Subcutaneous abdominal adipose tissue (tissue), 5 donors: ENCODE measurements at regions not wholly inside any gene's neighbourhood (a gene's known extent, or its start where the extent isn't known, plus 50 kb on each side); places are given as distances from the start of the nearest gene placed in this dataset.
"Not testable (repeated sequence)": the region's sequence is repeated elsewhere in the genome, so short reads cannot be mapped to it uniquely, and the experiment has no call there.

Experiments
- H3K27ac ChIP-seq: one replicate; pipeline ENCODE4 v1.7.0; 2013; ENCODE audit warnings: low read depth, mild to moderate bottlenecking, inconsistent platforms, low read length, moderate library complexity
- H3K27me3 ChIP-seq, 5 donors: one replicate each; pipeline ENCODE4 v1.7.0; 2013; ENCODE audit warnings: low read length in 5 of 5, inconsistent platforms in 1 of 5; ENCODE audit not compliant: control insufficient read depth in 5 of 5, insufficient read depth in 4 of 5
- H3K36me3 ChIP-seq, 5 donors: one replicate each; pipeline ENCODE4 v1.7.0; 2013; ENCODE audit warnings: low read length in 5 of 5; ENCODE audit not compliant: control insufficient read depth in 5 of 5, insufficient read depth in 5 of 5
- H3K4me1 ChIP-seq, 5 donors: one replicate each; pipeline ENCODE4 v1.7.0; 2013; ENCODE audit warnings: low read length in 5 of 5, mild to moderate bottlenecking in 3 of 5, moderate library complexity in 1 of 5; ENCODE audit not compliant: control insufficient read depth in 5 of 5, insufficient read depth in 5 of 5
- H3K4me3 ChIP-seq, 5 donors: one replicate each; pipeline ENCODE4 v1.7.0; 2013; ENCODE audit warnings: low read length in 5 of 5, low read depth in 1 of 5
- H3K9ac ChIP-seq, 5 donors: one replicate each; pipeline ENCODE4 v1.7.0; 2013; ENCODE audit warnings: low read length in 5 of 5, mild to moderate bottlenecking in 4 of 5, moderate library complexity in 3 of 5
- H3K9me3 ChIP-seq, 5 donors: one replicate each; pipeline ENCODE4 v1.7.0; 2013; ENCODE audit warnings: low read length in 5 of 5; ENCODE audit not compliant: control insufficient read depth in 5 of 5
- donor health status: healthy.
- donor health status: healthy.
- donor health status: healthy.
- donor health status: healthy.
- donor health status: healthy.

DNA sequence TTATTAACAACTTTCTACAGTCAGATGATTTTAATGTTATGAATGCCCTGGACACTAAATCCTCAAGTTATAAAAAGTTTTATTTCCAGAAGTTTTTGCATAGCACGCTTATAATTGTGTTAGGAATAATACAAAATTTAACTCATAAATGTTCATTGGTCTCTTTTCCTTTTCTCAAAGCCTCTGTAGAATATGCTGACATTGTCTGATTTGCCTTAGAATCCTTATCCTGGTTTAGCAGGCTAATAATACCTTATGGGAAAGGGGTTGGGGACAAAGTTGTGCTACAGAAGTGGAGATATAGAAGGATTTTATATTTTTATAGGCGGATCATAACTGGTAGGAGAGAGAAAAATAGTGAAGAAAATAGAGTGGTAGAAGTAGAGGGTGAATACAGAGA lies 1739.6 kb downstream of the OLFM4 start:
- Histone ChIP-seq H3K9me3 (no peaks in the 10 kb centered on the region), H3K9ac (no peak overlapping the region), H3K4me3 (no peak overlapping the region), H3K36me3 (no peaks in the 10 kb centered on the region), H3K27me3 (no peaks in the 10 kb centered on the region), H3K4me1 (no peaks in the 10 kb centered on the region), H3K27ac (no peak overlapping the region)

DNA sequence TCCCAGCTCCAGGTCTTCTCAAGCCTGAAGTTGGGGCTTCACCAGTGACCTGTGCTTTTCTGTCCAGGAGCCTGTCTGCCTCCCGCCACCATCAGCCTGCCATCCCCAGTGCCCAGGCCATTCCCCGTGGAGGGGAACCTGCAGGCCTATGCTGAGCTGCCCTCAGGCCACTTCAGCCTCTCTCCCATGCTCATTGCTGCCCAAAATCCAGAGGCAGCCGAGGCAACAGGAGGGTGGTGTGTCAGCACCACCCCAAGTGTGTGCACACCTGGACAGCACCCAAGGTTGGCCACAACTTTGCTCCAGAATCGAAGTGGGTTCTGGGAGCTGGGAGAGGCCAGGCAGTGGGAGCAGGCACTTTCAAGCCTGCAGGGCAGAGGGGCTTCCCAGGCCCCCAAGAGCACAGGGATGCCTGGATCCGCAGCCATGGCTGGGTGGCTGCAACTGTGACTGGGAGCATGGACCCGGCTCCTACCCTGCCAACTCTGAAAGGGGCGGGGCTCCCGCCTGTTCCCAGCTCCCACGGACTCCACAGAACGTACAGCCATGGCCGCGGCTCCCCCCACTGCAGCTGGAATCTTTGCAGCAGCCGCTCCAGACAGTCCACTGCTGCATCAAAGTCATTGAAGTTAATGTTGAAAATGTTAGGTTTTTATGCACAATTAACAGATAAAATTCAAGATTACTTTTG lies 1747.0 kb downstream of the OLFM4 start:
- Histone ChIP-seq H3K36me3 (no peaks in the 10 kb centered on the region), H3K4me1 (no peaks in the 10 kb centered on the region), H3K9me3 (peaks cover 0 to 6% (median 0%) of the 10 kb centered on the region in 5 donors), H3K9ac (no peak overlapping the region), H3K27ac (no peak overlapping the region), H3K27me3 (no peaks in the 10 kb centered on the region), H3K4me3 (no peak overlapping the region)

DNA sequence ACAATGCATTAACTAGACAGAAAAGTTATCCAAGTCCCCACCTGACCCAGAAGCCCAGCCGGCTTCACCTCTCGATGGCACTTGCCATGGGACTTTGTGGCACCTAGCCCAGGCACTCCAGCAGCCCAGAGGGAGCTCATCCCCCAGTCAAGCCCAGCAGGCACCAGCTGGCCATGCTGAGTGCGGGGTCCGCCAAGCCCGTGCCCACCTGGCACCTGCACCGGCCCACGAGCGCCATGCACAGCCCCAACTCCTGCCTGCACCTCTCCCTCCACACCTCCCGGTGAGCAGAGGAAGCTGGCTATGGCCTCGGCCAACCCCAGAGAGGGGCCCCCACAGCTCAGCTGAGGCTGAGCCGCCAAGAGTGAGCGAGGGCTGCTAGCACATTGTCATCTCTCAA lies 1759.1 kb downstream of the OLFM4 start:
- Histone ChIP-seq H3K27me3 (no peaks in the 10 kb centered on the region), H3K9me3 (peaks cover 0 to 3% (median 0%) of the 10 kb centered on the region in 5 donors), H3K4me3 (no peak overlapping the region), H3K4me1 (no peaks in the 10 kb centered on the region), H3K9ac (no peak overlapping the region), H3K36me3 (no peaks in the 10 kb centered on the region), H3K27ac (no peak overlapping the region)

DNA sequence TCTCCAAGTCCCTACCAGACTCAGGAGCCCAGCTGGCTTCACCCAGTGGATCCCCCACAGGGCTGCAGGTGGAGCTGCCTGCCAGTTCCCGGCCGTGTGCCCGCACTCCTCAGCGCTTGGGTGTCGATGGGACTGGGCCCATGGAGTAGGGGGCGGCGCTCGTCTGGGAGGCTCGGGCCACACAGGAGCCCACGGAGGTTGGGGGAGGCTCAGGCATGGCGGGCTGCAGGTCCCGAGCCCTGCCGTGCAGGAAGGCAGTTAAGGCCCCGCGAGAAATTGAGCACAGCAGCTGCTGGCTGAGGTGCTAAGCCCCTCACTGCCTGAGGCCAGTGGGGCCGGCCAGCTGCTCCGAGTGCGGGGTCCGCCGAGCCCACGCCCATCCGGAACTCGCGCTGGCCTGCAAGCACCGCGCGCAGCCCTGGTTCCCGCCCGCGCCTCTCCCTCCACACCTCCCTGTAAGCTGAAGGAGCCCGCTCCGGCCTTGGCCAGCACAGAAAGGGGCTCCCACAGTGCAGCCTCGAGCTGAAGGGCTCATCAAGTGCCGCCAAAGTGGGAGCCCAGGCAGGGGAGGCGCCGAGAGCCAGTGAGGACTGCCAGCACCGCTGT lies 1771.1 kb downstream of the OLFM4 start:
- H3K9ac ChIP-seq = no peak overlapping the region
- no peaks in the 10 kb centered on the region for H3K4me1 ChIP-seq
- H3K27ac ChIP-seq = no peak overlapping the region
- no peaks in the 10 kb centered on the region for H3K36me3 ChIP-seq
- H3K27me3 ChIP-seq = no peaks in the 10 kb centered on the region
- no peak overlapping the region for H3K4me3 ChIP-seq
- no peaks in the 10 kb centered on the region for H3K9me3 ChIP-seq

DNA sequence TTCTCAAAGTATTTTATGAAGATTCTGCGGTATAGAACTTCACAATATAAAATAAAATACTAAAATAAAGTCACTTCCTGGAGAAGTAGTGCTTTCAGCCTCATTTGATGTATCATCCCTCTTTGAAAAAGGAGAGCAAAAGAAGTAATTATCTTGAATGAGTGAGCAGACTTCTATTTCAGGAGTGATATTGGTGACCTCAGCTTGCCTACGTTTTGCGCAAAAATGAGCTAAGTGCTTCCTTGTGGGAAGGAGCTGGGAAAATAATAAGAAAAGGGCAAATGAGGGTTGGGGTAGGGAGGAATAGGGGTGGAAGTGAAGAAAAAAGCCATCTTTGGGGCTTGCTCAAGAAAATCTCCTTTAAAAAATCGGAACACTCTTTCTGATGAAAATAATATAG lies 1773.6 kb downstream of the OLFM4 start:
- Histone ChIP-seq H3K36me3 (no peaks in the 10 kb centered on the region), H3K27me3 (no peaks in the 10 kb centered on the region), H3K9me3 (no peaks in the 10 kb centered on the region), H3K4me3 (no peak overlapping the region), H3K27ac (no peak overlapping the region), H3K9ac (no peak overlapping the region), H3K4me1 (no peaks in the 10 kb centered on the region)

DNA sequence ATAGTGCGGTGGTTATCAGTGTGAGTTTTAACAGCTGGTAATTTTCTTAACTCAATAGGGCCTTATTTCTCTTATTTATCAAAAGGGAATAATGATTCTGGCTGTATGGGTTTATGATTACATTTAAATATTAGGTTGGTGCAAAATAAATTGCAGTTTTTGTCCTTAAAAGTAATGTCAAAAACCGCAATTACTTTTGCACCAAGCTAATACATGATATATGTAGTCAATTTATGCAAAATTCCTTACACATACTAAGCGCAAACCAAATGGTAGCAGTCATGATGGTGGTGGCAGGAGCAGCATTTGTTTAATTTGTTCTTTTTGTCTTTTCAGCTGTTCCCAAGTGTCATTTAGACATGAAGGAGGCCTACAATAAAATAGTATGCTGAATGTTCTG lies 1777.1 kb downstream of the OLFM4 start:
- Histone ChIP-seq H3K27me3 (no peaks in the 10 kb centered on the region), H3K36me3 (no peaks in the 10 kb centered on the region)

DNA sequence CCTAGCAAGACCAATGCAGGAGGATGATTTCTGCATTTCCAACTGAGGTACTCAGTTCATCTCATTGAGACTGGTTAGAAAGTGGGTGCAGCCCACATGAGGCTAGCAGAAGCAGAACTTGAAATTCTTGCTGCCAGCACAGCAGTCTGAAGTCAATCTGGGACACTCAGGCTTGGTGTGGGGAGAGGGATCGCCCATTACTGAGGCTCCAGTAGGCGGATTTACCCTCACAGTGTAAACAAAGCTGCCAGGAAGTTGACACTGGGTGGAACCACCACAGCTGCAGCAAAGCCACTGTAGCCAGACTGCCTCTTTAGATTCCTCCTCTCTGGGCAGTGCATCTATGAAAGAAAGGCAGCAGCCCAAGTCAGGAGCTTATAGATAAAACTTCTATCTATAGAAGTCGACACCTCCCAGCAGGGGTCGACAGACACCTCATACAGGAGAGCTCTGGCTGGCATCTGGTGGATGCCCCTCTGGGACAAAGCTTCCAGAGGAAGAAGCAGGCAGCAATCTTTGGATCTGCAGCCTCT lies 1793.4 kb downstream of the OLFM4 start:
- H3K27me3 ChIP-seq, H3K9me3 ChIP-seq, H3K36me3 ChIP-seq, H3K4me1 ChIP-seq, H3K4me3 ChIP-seq, H3K27ac ChIP-seq, H3K9ac ChIP-seq: not testable (repeated sequence)

More for the DNA sequence above, 1777.1 kb downstream of the OLFM4 start:
- Histone ChIP-seq H3K4me1 (peaks cover 0 to 5% (median 0%) of the 10 kb centered on the region in 5 donors), H3K4me3 (no peak overlapping the region), H3K27ac (no peak overlapping the region), H3K9me3 (no peaks in the 10 kb centered on the region), H3K9ac (no peak overlapping the region)

DNA sequence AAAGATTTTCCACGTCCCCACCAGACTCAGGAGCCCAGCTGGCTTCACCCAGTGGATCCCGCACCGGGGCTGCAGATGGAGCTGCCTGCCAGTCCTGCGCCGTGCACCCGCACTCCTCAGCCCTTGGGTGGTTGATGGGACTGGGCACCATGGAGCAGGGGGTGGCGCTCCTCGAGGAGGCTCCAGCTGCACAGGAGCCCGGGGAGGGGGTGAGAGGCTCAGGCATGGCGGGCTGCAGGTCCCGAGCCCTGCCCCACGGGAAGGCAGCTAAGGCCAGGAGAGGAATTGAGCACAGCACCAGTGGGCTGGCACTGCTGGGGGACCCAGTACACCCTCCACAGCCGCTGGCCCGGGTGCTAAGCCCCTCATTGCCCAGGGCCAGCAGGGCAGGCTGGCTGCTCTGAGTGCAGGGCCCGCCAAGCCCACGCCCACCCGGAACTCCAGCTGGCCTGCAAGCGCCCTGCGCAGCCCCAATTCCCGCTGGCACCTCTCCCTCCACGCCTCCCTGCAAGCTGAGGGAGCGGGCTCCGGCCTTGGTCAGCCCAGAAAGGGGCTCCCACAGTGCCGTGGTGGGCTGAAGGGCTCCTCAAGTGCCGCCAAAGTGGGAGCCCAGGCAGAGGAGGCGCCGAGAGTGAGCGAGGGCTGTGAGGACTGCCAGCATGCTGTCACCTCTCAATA lies 1800.9 kb downstream of the OLFM4 start:
- not testable (repeated sequence) for H3K36me3 ChIP-seq, H3K9ac ChIP-seq, H3K27me3 ChIP-seq

DNA sequence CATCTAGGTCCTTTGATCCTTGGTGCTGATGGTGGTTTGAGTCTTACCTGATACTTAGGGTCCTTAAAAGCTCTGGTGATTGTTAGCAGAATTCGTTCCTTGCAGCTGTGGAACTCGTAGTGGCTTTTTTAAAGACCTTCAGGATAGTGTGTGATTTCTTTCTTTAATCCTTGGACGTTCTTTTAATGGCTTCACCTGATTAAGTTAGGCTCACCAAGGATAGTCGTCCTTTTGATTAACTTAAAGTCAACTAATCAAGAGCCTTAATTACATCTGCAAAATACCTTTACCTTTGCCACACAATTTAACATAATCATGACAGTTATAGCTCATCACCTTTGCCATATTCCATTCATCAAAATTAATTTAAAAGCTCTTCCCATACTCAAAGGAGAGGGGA lies 1807.7 kb downstream of the OLFM4 start:
- H3K27ac ChIP-seq = no peak overlapping the region

More for the DNA sequence above, 1800.9 kb downstream of the OLFM4 start:
- H3K9me3 ChIP-seq, H3K4me3 ChIP-seq, H3K4me1 ChIP-seq, H3K27ac ChIP-seq: not testable (repeated sequence)

DNA sequence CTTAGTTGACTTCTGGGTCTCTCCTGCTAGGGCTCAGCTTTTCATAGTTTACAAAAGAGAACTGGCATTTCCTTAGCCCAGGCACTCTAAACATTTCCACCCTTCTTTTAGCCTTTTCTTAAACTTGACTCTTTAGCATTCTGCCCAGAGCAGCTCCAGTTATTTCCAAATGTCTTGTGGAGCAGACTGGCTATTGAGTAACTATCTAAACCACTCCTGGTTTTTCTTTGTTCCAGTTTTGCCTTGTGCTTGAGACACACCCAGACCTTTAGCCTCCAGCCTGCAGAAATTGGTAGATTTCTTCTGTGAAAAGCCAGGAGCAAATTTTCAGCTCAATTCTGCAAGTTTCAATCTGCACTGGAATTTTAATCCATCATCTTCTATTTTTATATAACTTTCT lies 1813.1 kb downstream of the OLFM4 start:
- H3K27ac ChIP-seq = no peak overlapping the region

More for the DNA sequence above, 1807.7 kb downstream of the OLFM4 start:
- no peaks in the 10 kb centered on the region for H3K36me3 ChIP-seq
- no peaks in the 10 kb centered on the region for H3K4me1 ChIP-seq
- no peak overlapping the region for H3K4me3 ChIP-seq
- H3K9me3 ChIP-seq = no peaks in the 10 kb centered on the region
- H3K9ac ChIP-seq = no peak overlapping the region
- no peaks in the 10 kb centered on the region for H3K27me3 ChIP-seq

More for the DNA sequence above, 1813.1 kb downstream of the OLFM4 start:
- Histone ChIP-seq H3K27me3 (no peaks in the 10 kb centered on the region), H3K36me3 (no peaks in the 10 kb centered on the region), H3K4me1 (no peaks in the 10 kb centered on the region), H3K4me3 (no peak overlapping the region), H3K9me3 (no peaks in the 10 kb centered on the region), H3K9ac (no peak overlapping the region)
